ENCODE measurements at regions not wholly inside any gene's neighbourhood (a gene's known extent, or its start where the extent isn't known, plus 50 kb on each side); places are given as distances from the start of the nearest gene placed in this dataset.

GRCh38 chr19:30076751-30077670 is 135.0 kb downstream of the URI1 start:
- ATAC-seq (no peak), DNase-seq (no peak)
- H3K36me3 Mint-ChIP-seq (ENCODE audit: low read depth) = no peaks in the 10 kb centered on the region
- no peaks in the 10 kb centered on the region for H3K4me1 Mint-ChIP-seq
- H3K27me3 Mint-ChIP-seq = peaks cover 2% of the 10 kb centered on the region
- H3K27ac Mint-ChIP-seq = no peak overlapping the region
- H3K9me3 Mint-ChIP-seq = no peaks in the 10 kb centered on the region
- H3K4me3 Mint-ChIP-seq = no peak overlapping the region

DNA sequence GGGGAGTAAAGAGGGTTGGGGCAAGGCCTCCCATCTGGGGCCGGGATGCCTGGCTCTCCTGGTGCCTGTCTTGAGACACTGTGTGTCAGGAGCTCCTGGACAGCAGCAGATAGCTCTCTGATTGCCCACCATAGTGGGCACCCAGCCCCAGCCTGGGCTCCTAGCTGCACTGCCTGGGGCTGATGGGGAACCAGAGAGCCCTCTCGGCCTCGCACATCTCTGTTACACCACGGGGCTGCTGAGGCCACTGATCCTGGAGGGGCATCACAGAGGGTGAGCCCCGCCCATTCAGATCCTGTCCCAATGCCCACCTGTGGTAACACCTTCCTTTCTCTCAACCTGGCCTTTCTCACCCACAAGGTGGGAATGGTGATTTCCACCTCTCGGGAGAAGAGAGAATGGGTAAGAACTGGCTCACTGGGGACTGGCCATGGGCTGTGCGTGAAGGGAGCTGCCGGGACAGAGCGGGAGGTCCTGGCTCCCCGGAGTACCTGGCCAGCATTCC is 135.9 kb downstream of the URI1 start:
- ATAC-seq (no peak), DNase-seq (no peak)
- Mint-ChIP-seq H3K27me3 (peaks cover 4% of the 10 kb centered on the region), H3K36me3 (ENCODE audit: low read depth) (no peaks in the 10 kb centered on the region), H3K9me3 (no peaks in the 10 kb centered on the region), H3K4me3 (no peak overlapping the region), H3K4me1 (no peaks in the 10 kb centered on the region), H3K27ac (no peak overlapping the region)

GRCh38 chr19:30078381-30078910 is 136.4 kb downstream of the URI1 start:
- H3K4me3 Mint-ChIP-seq = no peak overlapping the region
- DNase-seq (no peak), ATAC-seq (no peak)
- no peaks in the 10 kb centered on the region for H3K4me1 Mint-ChIP-seq
- peaks cover 4% of the 10 kb centered on the region for H3K27me3 Mint-ChIP-seq
- H3K9me3 Mint-ChIP-seq = no peaks in the 10 kb centered on the region
- H3K27ac Mint-ChIP-seq = no peak overlapping the region
- H3K36me3 Mint-ChIP-seq (ENCODE audit: low read depth) = no peaks in the 10 kb centered on the region

- DNase-seq (no peak), ATAC-seq (no peak)
- peaks cover 4% of the 10 kb centered on the region for H3K27me3 Mint-ChIP-seq
- H3K36me3 Mint-ChIP-seq (ENCODE audit: low read depth) = no peaks in the 10 kb centered on the region
- no peaks in the 10 kb centered on the region for H3K4me1 Mint-ChIP-seq
- no peak overlapping the region for H3K4me3 Mint-ChIP-seq
- no peak overlapping the region for H3K27ac Mint-ChIP-seq
- no peaks in the 10 kb centered on the region for H3K9me3 Mint-ChIP-seq
Observed at GRCh38 chr19:30079200-30079599, 137.2 kb downstream of the URI1 start.

DNA sequence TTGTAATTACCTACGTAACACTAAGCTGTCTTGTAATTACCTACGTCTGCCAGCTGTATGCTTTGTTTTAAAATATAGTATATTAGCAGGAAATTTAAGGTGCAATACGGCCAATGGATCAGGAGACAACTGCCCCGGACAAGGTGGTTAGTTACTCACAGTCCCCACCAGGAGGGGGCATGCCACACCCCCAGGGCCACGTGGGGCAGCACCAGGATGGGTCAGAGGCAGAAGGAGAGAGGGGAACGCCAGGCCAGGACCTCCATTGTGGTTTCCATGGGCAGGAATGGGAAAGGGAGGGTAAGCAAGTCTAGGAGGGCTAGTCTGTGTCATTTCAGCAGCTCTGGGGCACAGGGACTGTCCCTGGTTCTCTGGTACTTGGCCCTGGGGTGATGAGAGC is 140.1 kb downstream of the URI1 start:
- H3K4me3 Mint-ChIP-seq = no peak overlapping the region
- H3K4me1 Mint-ChIP-seq = no peaks in the 10 kb centered on the region
- no peaks in the 10 kb centered on the region for H3K9me3 Mint-ChIP-seq
- ATAC-seq = no peak
- H3K27ac Mint-ChIP-seq = no peak overlapping the region
- no peak for DNase-seq
- H3K36me3 Mint-ChIP-seq (ENCODE audit: low read depth) = no peaks in the 10 kb centered on the region
- H3K27me3 Mint-ChIP-seq = peaks cover 2% of the 10 kb centered on the region

DNA sequence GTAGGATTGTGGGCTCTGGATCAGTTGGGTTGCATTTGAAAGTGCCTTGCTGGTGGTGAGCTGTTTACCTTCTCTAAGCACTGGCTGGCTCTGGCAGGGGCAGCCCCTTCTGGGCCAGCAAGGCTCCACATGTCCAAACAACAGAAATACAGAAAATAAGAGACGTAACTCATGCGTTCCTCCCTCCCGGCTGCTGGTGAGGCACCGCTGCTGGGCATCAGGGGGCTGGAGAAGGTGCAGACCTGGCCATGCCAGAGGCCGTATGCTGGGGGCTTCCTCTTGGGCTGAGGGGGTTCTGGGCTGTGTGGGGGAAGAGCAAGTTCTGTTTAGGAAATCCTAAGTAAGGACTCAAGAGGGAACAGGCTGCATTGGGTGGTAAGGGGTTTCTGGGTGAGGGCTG is 140.6 kb downstream of the URI1 start:
- no peak overlapping the region for H3K27ac Mint-ChIP-seq
- H3K36me3 Mint-ChIP-seq (ENCODE audit: low read depth) = no peaks in the 10 kb centered on the region
- ATAC-seq = no peak
- DNase-seq = no peak
- H3K4me1 Mint-ChIP-seq = no peaks in the 10 kb centered on the region
- no peak overlapping the region for H3K4me3 Mint-ChIP-seq
- no peaks in the 10 kb centered on the region for H3K9me3 Mint-ChIP-seq
- peaks cover 2% of the 10 kb centered on the region for H3K27me3 Mint-ChIP-seq

GRCh38 chr19:30083125-30083681 is 141.2 kb downstream of the URI1 start:
- Mint-ChIP-seq H3K4me1 (no peaks in the 10 kb centered on the region), H3K4me3 (no peak overlapping the region), H3K27ac (no peak overlapping the region), H3K27me3 (peaks cover 2% of the 10 kb centered on the region), H3K9me3 (no peaks in the 10 kb centered on the region), H3K36me3 (ENCODE audit: low read depth) (no peaks in the 10 kb centered on the region)
- DNase-seq = no peak
- no peak for ATAC-seq

DNA sequence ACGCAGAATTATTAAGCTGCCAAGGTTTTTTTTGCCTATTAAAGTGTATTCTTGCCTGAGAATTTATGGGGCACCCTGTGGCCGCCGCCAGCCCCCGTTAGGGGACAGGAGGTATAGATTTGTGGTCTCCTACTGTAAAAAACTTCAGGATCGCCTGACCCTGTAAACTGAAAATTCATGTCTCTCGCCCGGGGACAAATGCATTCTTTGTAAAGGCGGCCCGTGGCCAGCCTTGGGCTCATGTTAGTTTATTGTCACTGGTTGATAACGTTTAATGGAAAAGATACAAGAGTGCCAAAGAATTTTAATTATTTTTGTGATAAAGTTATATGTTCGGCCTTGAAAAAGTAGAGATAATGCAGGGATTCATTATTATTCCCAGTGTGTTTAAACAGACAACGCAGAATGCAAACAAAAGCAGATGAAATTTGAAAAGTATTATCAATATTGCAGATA is 141.7 kb downstream of the URI1 start:
- Mint-ChIP-seq H3K36me3 (ENCODE audit: low read depth) (no peaks in the 10 kb centered on the region), H3K4me3 (no peak overlapping the region), H3K4me1 (no peaks in the 10 kb centered on the region), H3K27me3 (peaks cover 2% of the 10 kb centered on the region), H3K9me3 (no peaks in the 10 kb centered on the region), H3K27ac (no peak overlapping the region)
- ATAC-seq (no peak), DNase-seq (no peak)

DNA sequence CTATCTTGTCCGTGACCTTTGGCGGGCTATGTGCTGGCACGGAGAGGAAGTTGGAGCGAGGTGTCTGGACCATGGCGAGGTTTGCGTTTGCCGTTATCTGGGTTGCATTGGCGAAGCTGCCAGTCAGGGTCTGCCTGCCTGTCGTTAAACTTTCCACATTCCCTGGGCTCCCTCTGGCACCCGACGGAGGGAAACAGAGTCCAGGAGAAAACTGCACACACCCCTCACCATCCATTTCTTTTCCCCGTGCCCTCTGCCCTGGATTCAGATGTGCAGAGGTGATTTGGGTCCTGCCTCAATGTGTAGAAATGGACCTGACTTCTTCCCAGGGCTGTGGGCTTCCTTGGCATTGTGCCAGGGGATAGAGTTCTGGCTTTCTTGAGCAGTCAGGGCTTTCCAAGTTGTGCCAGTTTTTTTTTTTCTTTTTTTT is 142.4 kb downstream of the URI1 start:
- Mint-ChIP-seq H3K4me1 (no peaks in the 10 kb centered on the region), H3K4me3 (no peak overlapping the region), H3K36me3 (ENCODE audit: low read depth) (no peaks in the 10 kb centered on the region), H3K27ac (no peak overlapping the region), H3K27me3 (peaks cover 2% of the 10 kb centered on the region), H3K9me3 (no peaks in the 10 kb centered on the region)
- DNase-seq = no peak
- no peak for ATAC-seq

GRCh38 chr19:30085394-30085793 is 143.4 kb downstream of the URI1 start:
- peak; percentile 3 for DNase-seq
- Mint-ChIP-seq H3K9me3 (no peaks in the 10 kb centered on the region), H3K4me3 (no peak overlapping the region), H3K36me3 (ENCODE audit: low read depth) (no peaks in the 10 kb centered on the region), H3K27me3 (peaks cover 2% of the 10 kb centered on the region), H3K4me1 (no peaks in the 10 kb centered on the region), H3K27ac (no peak overlapping the region)
- no peak for ATAC-seq

- Mint-ChIP-seq H3K4me1 (no peaks in the 10 kb centered on the region), H3K27me3 (peaks cover 2% of the 10 kb centered on the region), H3K4me3 (no peak overlapping the region)
Observed at GRCh38 chr19:30086220-30086619, 144.2 kb downstream of the URI1 start.

DNA sequence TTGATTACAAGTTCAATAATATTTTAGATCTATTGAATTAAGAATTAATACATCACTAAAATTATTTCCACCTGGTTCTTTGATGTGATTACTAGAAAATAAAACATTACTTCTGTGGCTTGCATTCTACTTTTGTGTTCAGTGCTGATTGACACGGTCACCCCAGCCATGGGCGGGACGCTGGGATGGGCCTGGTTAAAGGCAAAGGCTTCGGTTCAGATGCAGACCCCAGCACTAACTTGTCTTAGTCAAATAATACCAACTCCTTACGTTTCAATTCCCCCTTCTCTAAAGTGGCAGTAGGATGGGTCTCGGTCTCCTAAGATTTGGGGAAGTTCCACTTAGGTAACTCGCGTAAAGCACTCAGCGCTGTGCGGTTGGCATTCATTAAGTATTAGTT is 144.9 kb downstream of the URI1 start:
- Mint-ChIP-seq H3K27me3 (peaks cover 2% of the 10 kb centered on the region), H3K27ac (no peak overlapping the region), H3K36me3 (ENCODE audit: low read depth) (no peaks in the 10 kb centered on the region), H3K9me3 (no peaks in the 10 kb centered on the region), H3K4me3 (no peak overlapping the region), H3K4me1 (no peaks in the 10 kb centered on the region)
- ATAC-seq (no peak), DNase-seq (no peak)

More at GRCh38 chr19:30086220-30086619, 144.2 kb downstream of the URI1 start:
- no peak overlapping the region for H3K27ac Mint-ChIP-seq
- DNase-seq = no peak
- ATAC-seq = no peak
- H3K36me3 Mint-ChIP-seq (ENCODE audit: low read depth) = no peaks in the 10 kb centered on the region
- H3K9me3 Mint-ChIP-seq = no peaks in the 10 kb centered on the region

DNA sequence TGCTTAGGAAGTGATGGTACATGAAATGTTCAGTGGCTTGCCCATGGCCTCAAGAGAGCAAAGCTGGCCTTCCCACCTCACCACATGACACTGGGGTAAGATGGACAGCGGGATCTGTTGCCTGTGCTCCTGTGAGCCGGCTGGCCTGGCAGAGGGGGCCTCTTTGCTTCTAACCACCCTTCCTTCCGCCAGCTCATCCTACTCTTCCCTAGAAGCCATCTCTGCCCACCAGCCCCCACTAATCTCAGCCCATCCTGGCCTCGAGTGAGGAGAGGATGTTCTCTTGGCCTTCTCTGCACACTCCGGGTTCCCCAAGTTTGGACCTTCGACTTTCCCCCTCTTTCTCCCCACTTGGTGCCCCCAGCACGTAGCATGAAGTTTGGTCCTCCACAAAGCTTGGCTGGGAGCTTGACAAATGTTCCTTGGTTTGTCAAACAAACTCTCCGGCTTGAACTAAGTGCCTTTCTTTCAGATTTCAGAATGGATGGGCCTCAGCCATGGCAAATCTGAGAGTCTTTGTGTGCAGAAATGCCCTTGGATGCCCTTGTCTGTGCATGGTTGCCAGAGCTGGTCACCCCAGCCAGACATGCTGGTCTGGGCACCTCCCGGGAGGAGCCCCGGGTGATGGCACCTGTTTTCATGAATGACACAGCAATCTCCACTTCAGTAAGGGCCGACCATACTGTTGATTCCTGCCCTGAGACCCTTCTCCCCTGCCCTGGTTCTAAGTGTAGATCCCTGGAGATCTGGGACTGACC is 145.5 kb downstream of the URI1 start:
- no peaks in the 10 kb centered on the region for H3K4me1 Mint-ChIP-seq
- no peak overlapping the region for H3K27ac Mint-ChIP-seq
- H3K36me3 Mint-ChIP-seq (ENCODE audit: low read depth) = no peaks in the 10 kb centered on the region
- H3K27me3 Mint-ChIP-seq = no peaks in the 10 kb centered on the region
- DNase-seq (no peak), ATAC-seq (no peak)
- H3K4me3 Mint-ChIP-seq = no peak overlapping the region
- no peaks in the 10 kb centered on the region for H3K9me3 Mint-ChIP-seq

DNA sequence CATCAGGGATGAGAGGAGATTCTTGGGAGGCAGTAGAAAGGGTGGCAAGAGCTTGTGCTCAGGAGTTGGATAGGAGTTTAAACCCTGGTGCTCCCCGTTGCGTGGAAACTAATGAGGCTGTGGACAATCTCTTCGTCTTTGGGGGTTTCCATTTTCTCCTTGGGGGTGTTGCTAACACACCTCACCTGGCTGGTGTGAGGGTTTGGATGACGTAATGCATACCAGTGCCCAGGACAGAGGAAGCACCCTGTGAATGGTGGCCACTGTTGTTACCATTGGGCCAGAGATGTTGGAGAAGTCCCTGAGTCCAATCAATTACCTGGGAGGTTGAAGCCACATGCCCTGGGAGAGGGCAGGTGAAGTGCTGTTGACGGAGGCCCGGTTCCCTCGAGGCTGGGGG is 146.5 kb downstream of the URI1 start:
- Mint-ChIP-seq H3K9me3 (no peaks in the 10 kb centered on the region), H3K27ac (no peak overlapping the region)
- no peak for ATAC-seq

More for the DNA sequence above, 146.5 kb downstream of the URI1 start:
- no peaks in the 10 kb centered on the region for H3K27me3 Mint-ChIP-seq
- no peak for DNase-seq
- no peaks in the 10 kb centered on the region for H3K36me3 Mint-ChIP-seq (ENCODE audit: low read depth)
- H3K4me1 Mint-ChIP-seq = no peaks in the 10 kb centered on the region
- no peak overlapping the region for H3K4me3 Mint-ChIP-seq
